GM21528 (cell line): ENCODE measurements at regions not wholly inside any gene's neighbourhood (a gene's known extent, or its start where the extent isn't known, plus 50 kb on each side); places are given as distances from the start of the nearest gene placed in this dataset.

Experiments used
- ATAC-seq: cut with Tn5 transposase; IDR thresholded peaks from one replicate; pipeline ENCODE4 v1.9.1; 2021; ENCODE audit warnings: mild to moderate bottlenecking, moderate library complexity; ENCODE audit not compliant: unreplicated experiment, low FRiP score

- no peak for ATAC-seq
Observed at GRCh38 chr7:94261067-94261466, 133.6 kb upstream of the COL1A2 start.

DNA sequence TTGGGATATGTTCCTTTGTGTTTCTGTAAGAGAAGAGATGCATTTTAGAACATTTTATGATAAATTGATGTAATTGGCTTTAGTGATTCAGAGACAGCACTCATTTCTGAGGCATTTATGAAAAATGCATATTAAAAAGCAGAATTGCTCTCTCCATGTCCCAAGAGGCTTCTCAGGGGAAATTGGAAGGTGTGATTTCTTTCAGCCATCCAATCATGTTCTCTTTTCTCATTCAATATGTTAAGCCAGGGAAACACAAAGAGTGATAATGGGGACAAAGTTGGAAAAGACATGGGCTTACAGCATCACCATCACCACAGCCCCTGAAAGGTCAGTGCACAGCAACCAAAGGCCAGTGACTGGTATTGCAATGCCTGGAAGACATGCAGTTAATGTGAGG, 129.9 kb upstream of the COL1A2 start:
- ATAC-seq = no peak

GRCh38 chr7:94265456-94265855, 129.2 kb upstream of the COL1A2 start:
- no peak for ATAC-seq

DNA sequence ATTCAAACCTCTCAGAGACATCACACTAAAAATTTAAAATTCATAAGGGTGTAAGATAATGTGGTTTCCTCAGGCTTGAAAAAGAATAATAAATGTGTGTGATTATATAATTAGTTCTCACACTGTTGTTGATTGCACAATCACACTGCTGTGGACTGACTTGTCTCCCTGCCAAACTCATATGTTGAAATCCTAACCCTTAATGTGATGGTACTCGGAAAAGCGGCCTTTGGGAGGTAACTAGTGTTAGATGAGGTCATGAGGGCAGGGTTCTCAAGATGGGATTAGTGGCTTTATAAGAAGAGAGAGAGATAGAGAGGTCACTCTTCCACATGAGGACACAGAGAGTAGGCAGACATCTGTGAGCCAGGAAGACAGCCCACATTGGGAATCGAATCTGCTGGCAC, 128.5 kb upstream of the COL1A2 start:
- ATAC-seq = no peak

DNA sequence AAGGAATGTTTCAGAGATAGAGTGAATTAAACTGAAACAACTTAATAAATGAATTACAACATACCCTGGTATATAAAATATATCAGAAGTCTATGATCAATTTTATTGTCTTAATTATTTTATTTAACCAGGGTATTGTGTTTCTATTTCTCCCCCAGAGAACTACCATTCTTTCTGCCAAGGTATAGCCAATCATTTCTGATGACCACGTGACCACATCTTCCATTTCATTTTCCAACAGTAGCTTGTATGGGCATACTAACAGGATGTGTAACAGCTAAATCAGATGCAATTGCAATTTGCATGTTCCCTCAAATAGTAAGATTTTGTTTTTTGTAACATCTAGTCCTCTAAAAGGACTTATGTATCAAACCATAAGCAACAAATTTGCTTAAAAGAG, 123.9 kb upstream of the COL1A2 start:
- ATAC-seq = no peak

- ATAC-seq = no peak
Observed at GRCh38 chr7:94272821-94273583, 121.7 kb upstream of the COL1A2 start.

DNA sequence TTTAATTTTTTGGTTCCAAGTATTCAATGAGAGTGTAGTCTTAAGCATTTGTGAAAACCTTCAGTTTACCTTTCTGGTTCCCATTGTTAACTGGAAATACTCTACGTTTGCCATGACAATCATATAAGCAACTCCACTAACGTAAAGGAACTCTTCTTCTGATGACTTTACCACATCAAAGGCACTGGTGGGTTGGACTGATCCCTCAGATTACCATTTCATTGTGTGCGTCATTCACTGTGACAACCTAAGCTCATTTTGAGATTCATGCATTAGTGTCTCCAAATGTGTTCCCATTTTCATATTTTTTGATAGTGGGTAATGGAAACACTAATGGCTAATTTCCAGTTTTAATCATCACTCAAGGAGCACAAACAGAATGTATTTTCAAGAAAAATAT, 119.9 kb upstream of the COL1A2 start:
- ATAC-seq = no peak

DNA sequence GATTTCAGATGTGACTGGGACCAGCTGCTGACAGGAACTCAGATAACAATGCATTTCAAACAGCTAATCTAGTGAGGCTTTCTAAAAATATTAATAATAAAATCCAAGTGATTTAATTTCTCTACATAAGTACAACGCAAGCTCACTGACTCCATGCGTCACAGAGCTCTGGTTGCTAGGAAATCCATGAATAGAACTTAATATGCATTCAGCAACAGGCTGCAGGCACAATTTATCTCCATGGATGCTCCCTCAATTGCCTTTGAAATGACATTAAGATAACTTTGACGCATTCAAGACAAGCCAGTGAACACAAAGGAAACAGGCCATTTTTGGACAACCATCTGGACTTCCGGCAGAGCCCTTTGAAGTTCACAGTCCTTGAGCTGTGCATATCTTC, 118.7 kb upstream of the COL1A2 start:
- ATAC-seq = no peak

- ATAC-seq = no peak
Observed at GRCh38 chr7:94276795-94277194, 117.9 kb upstream of the COL1A2 start.

DNA sequence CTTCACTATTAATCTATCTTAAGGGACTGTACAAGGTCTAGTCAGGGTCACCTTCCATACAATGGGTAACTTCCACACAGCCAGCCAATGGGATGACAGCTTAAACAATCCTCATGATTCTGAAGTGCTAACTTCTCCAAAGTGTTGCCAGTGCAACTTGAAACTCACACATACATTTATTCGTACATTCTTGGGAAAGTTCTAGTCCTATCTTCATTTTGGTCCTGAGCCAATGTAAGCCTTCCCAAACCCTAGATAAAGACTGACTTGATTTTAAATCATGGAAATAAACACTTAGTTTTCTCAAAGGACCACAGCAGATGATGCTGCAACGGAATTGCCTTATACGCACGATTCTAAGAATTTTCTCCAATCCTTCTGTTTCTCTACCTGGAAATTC, 117.5 kb upstream of the COL1A2 start:
- ATAC-seq = no peak

- ATAC-seq = no peak
Observed at GRCh38 chr7:94280851-94281250, 113.8 kb upstream of the COL1A2 start.

- no peak for ATAC-seq
Observed at GRCh38 chr7:94284104-94284503, 110.6 kb upstream of the COL1A2 start.

- no peak for ATAC-seq
Observed at GRCh38 chr7:94286111-94286510, 108.6 kb upstream of the COL1A2 start.

DNA sequence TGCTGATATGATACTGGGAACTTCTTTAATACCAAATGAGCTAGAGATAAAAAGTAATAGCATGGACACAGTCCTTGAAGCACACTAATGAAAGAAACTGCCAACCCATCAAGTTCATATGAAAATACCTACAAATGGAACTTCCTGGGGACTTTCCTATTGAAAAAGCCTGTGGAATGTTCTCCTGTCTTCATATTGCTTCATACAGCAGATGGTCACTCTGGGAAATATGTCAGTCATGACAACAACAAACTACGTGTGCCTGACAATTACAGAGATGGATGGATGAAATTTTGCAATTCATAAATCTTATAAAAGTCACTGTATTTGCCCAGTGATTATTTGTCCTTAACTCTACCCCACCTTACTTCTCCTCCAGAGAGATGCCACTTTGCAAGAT, 106.6 kb upstream of the COL1A2 start:
- no peak for ATAC-seq

DNA sequence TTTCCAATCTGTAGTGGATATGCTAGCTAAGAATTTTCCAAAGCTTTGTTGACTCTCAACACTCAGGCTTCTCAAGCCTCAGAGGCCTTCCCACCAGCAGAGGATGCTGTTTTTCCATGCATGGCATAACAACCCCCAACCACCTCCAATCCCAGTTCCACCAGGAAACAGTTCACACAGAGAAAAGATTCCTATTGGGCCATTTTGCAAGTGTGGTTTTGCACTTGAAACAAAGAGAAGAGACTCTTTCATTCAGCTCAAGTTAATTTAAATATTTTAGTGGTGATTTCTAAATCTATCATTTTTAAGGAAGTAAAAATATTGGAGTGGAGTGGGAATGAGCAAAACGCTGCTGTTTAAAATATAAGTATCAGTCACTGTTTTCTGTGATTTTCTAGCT, 105.6 kb upstream of the COL1A2 start:
- no peak for ATAC-seq

DNA sequence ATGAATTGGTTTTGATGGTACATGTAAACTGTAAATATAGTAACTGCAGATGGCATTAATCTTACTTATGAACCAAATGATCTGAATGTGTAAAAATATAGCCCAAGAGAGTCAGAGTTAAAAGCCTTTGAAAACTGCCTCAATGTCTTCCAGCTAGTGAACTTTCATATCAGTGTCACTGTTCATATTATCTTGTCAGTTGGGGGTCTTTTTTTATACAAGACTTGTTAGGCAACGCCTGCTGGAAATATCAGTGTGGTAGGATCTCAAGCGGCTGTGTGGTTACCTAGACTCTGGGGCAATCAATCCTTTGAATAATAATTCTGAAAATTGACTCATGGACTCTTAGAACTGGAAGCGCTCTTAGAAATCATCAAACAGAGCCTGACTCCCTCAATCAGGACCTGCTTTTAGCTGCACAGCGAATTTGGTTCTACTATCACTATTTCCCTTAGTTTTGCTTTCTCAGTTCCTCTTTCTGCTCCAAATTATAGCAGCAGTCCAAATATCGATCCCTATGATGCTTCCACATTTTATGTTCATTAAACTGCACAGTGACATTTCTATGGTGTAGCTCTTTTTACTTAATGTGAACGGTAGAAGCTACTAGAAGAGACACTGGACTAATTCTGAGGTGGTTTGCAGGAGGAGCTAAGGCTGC, 100.1 kb upstream of the COL1A2 start:
- ATAC-seq = no peak

DNA sequence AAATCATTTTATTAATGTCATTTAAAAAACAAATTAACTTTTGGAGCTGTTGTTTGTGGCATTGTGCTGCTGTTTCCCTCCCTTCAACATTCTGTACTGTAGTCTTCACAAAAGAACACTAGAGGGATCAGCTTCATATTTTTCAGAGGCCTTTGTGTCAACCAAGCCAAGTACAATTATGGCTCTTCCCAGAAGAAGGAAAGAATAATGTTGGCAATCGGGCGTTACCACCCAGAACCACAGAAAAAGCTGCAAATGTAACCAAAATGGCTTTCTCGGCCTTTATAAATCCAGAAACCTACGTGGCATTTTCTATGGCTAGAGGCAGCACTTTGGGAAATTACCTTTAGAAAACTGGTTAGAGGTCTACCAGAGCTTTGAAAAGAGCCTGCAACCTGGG, 98.8 kb upstream of the COL1A2 start:
- ATAC-seq = no peak

- no peak for ATAC-seq
Observed at GRCh38 chr7:94296881-94297280, 97.8 kb upstream of the COL1A2 start.

DNA sequence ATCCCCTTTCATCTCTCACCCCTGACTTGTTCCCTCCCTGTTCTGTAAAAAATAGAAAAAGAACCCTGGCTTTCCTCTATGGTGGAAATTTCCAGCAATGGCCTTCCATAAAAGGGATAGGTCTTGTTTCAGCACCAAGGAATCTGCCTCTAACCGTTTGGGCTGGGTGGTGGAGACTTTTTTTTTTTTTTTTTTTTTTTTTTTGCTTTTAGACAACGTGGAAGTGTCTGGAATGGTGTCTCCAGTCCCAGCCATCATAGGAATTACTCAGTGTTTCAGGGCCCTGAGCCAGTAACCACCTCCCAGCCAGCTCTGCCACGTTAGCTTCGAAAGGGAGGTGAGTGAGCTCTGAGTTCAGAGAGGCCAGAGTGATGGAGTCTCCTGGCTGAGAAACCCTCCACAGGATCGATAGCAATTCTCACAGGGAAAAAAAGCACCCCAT, 97.3 kb upstream of the COL1A2 start:
- ATAC-seq = no peak

DNA sequence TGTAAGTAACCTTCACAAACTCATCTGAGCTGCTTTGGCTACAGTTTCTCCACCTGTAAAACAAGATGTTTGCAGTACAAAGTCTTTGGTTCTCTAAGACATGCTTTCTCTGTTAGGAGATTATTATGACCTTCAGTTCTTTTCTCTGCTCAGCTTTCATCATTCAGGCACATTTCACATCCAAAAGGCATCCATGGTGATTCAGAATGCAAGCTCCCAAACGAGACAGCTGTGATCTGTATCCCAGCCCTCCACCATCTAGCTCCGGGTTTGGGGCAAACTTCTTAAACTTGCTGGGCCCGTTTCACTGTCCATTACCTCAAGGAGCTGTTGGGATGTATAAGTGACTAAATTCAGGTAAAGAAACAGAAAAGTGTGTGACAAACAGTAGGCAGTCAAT, 95.8 kb upstream of the COL1A2 start:
- no peak for ATAC-seq

DNA sequence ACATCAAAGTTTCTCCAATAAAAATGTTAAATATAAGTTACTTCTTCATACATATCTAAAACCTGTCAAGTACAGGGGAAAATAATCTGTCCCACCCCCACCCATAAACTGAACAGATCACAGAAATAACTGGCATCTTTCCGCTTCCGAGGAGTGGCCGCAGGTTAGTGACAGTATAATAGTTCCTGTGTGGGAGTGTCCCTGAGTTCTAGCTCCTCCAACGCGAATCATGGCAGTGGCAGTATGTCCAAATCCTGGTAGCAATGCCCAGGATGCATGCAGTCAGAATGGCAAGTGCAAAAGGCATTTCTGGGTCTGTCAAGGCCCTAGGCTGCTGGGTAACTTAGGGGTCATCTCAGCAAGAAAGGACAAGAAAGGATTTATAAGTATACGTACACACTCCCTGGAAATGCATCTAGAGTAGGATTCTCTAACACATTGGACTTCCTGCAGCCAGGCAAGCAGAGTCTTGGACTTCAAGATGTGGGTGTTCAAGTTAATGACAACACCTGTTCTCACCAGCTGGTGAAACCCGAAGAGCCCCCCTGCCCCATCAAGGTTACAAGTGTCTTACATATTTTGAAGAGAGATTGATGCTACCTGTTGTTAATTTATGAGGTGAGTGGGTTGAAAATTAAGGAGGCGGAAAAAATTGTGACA, 94.4 kb upstream of the COL1A2 start:
- ATAC-seq = no peak
